Caco-2 (cell line): ENCODE measurements at regions not wholly inside any gene's neighbourhood (a gene's known extent, or its start where the extent isn't known, plus 50 kb on each side); places are given as distances from the start of the nearest gene placed in this dataset.

Experiments used
- BruUV-seq: library from RNA; stranded (reverse); fragments of 400-500 nt; replicated peaks from 2 replicates; lab custom pipeline; 2021; lab: Mats Ljungman, UMichigan
- CTCF ChIA-PET: fragments of 300-600 bp; sonication (Branson Sonifier 250); formaldehyde crosslinking; loops from one replicate; lab custom pipeline; 2022; ENCODE audit warnings: antibody characterized with exemption; lab: Charles Lee
- POLR2A ChIA-PET: fragments of 300-600 bp; sonication (Branson Sonifier 250); formaldehyde crosslinking; loops from one replicate; lab custom pipeline; 2022; ENCODE audit warnings: antibody characterized with exemption; lab: Charles Lee
- DNase-seq, 2 experiments: peaks; one replicate each; pipeline versions ENCODE4 v3.0.0 to v3.0.0-alpha.2; 2020 to 2022
- H3K27me3 ChIP-seq: replicated peaks from 2 replicates; pipeline ENCODE4 v1.6.0; 2011; ENCODE audit warnings: low read length; ENCODE audit not compliant: control insufficient read depth, insufficient read depth
- H3K36me3 ChIP-seq: 2 replicates; pipeline ENCODE4 v1.5.1; 2011; ENCODE audit warnings: low read length; ENCODE audit not compliant: control insufficient read depth, insufficient read depth
- H3K4me1 ChIP-seq: fragments of 250-450 bp; sonication (Bioruptor Pico); 2 replicates; pipeline ENCODE4 v1.5.1; 2020; ENCODE audit warnings: mild to moderate bottlenecking
- H3K4me3 ChIP-seq: 2 replicates; pipeline ENCODE4 v1.5.1; 2011; ENCODE audit warnings: low read depth, mild to moderate bottlenecking, control low read depth, low read length
- H3K9me3 ChIP-seq: fragments of 250-450 bp; sonication (Bioruptor Pico); 2 replicates; pipeline ENCODE4 v1.5.1; 2020; ENCODE audit warnings: mild to moderate bottlenecking, moderate library complexity
- H3K27ac Mint-ChIP-seq: one replicate; pipeline ENCODE4 v1.8.0; 2022; ENCODE audit warnings: mixed read lengths; ENCODE audit not compliant: unreplicated experiment
- H3K27me3 Mint-ChIP-seq: one replicate; pipeline ENCODE4 v1.8.0; 2022; ENCODE audit warnings: mixed read lengths; ENCODE audit not compliant: insufficient read depth, unreplicated experiment
- H3K36me3 Mint-ChIP-seq: one replicate; pipeline ENCODE4 v1.8.0; 2022; ENCODE audit warnings: mild to moderate bottlenecking, mixed read lengths; ENCODE audit not compliant: insufficient read depth, unreplicated experiment
- H3K4me1 Mint-ChIP-seq: one replicate; pipeline ENCODE4 v1.8.0; 2022; ENCODE audit warnings: low read depth, mixed read lengths; ENCODE audit not compliant: unreplicated experiment
- H3K4me3 Mint-ChIP-seq: one replicate; pipeline ENCODE4 v1.8.0; 2022; ENCODE audit warnings: mild to moderate bottlenecking, moderate library complexity, mixed read lengths; ENCODE audit not compliant: unreplicated experiment
- H3K9me3 Mint-ChIP-seq: one replicate; pipeline ENCODE4 v1.8.0; 2022; ENCODE audit warnings: mixed read lengths; ENCODE audit not compliant: unreplicated experiment
- intact Hi-C: fragments of 100-400 bp; cut with micrococcal nuclease; formaldehyde crosslinking; loops from one replicate; pipeline ENCODE4 v1.10.0; 2022; ENCODE audit not compliant: unreplicated experiment
- TF ChIP-seq, protein P1 (sequence below), 2 experiments: fragments of 200-600 bp in 1 of 2; IDR thresholded peaks; 1 replicate in 1 of 2; 2 replicates in 1 of 2; pipeline versions ENCODE4 v1.5.1 to v1.8.0; 2011 to 2022; ENCODE audit warnings: antibody characterized with exemption in 1 of 2, control low read depth in 1 of 2, inconsistent platforms in 1 of 2, low read depth in 1 of 2, low read length in 1 of 2, mild to moderate bottlenecking in 1 of 2, moderate library complexity in 1 of 2; ENCODE audit not compliant: insufficient read depth in 1 of 2, severe bottlenecking in 1 of 2, unreplicated experiment in 1 of 2

DNA sequence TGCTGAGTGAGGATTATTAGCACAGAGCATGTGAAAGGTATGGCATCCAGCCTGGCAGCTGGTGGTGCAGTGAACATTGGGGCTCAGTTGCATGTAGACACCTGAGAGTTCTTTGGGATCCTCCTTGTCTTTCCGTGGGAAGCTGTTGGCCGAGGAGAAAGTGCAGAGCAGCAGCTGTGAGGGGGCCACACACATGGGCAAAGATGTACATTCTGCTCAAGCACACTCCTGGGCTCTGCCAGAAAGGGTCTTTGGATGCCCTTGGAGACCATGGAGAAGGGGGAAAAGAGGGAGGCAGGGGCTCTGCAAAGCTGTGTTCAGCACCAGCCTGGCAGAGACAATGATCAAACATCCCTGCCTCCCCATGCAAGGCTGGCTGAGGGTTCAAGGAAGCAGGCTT lies 138.7 kb upstream of the PITX1 start:
- TF ChIP-seq, protein P1, sequence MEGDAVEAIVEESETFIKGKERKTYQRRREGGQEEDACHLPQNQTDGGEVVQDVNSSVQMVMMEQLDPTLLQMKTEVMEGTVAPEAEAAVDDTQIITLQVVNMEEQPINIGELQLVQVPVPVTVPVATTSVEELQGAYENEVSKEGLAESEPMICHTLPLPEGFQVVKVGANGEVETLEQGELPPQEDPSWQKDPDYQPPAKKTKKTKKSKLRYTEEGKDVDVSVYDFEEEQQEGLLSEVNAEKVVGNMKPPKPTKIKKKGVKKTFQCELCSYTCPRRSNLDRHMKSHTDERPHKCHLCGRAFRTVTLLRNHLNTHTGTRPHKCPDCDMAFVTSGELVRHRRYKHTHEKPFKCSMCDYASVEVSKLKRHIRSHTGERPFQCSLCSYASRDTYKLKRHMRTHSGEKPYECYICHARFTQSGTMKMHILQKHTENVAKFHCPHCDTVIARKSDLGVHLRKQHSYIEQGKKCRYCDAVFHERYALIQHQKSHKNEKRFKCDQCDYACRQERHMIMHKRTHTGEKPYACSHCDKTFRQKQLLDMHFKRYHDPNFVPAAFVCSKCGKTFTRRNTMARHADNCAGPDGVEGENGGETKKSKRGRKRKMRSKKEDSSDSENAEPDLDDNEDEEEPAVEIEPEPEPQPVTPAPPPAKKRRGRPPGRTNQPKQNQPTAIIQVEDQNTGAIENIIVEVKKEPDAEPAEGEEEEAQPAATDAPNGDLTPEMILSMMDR (IDR thresholded peaks at IDR 0.05; ENCODE audit: insufficient read depth in 1 of 2, low read depth in 1 of 2, low read length in 1 of 2, severe bottlenecking in 1 of 2, unreplicated experiment in 1 of 2): no peak
- no peak overlapping the region for H3K4me3 ChIP-seq
- intact Hi-C loops: no loop called here
- no peaks in the 10 kb centered on the region for H3K9me3 ChIP-seq
- H3K27ac Mint-ChIP-seq: peak overlapping the region; percentile 88
- ChIA-PET CTCF (no interaction called here), POLR2A (no interaction called here)
- no peaks in the 10 kb centered on the region for H3K27me3 ChIP-seq
- no peaks in the 10 kb centered on the region for H3K9me3 Mint-ChIP-seq
- no TSS peak for BruUV-seq
- no peaks in the 10 kb centered on the region for H3K27me3 Mint-ChIP-seq
- H3K4me1 Mint-ChIP-seq: peaks cover 17% of the 10 kb centered on the region
- peaks cover 14% of the 10 kb centered on the region; the same call in 1 of the 2 replicates for H3K4me1 ChIP-seq
- H3K4me3 Mint-ChIP-seq: no peak overlapping the region
- H3K36me3 ChIP-seq: no peaks in the 10 kb centered on the region
- H3K36me3 Mint-ChIP-seq: no peaks in the 10 kb centered on the region
- no peak for DNase-seq

DNA sequence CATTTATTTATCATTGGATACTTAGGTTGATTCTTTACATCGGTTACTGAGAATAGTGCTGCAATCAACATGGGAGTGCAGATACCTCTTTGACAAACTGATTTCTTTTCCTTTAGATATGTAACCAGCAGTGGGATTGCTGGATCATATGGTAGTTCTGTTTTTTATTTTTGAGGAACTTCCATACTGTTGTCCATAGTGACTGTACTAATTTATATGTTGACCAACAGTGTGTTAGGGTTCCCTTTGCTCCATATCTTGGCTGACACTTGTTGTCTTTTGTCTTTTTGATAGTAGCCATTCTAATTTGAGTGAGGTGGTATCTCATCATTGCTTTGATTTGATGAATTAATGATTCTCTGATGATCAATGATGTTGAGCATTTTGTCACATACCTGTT lies 137.3 kb upstream of the PITX1 start:
- Histone ChIP-seq H3K4me3 (no peak overlapping the region), H3K27me3 (no peaks in the 10 kb centered on the region), H3K4me1 (peaks cover 14% of the 10 kb centered on the region; the same call in 1 of the 2 replicates), H3K36me3 (no peaks in the 10 kb centered on the region), H3K9me3 (no peaks in the 10 kb centered on the region)
- Mint-ChIP-seq H3K4me1 (peaks cover 17% of the 10 kb centered on the region), H3K27ac (no peak overlapping the region), H3K4me3 (no peak overlapping the region), H3K27me3 (no peaks in the 10 kb centered on the region), H3K9me3 (no peaks in the 10 kb centered on the region), H3K36me3 (no peaks in the 10 kb centered on the region)
- ChIA-PET POLR2A (no interaction called here), CTCF (no interaction called here)
- BruUV-seq: no TSS peak
- no peak for DNase-seq
- TF ChIP-seq, protein P1 (IDR thresholded peaks at IDR 0.05; ENCODE audit: insufficient read depth in 1 of 2, low read depth in 1 of 2, low read length in 1 of 2, severe bottlenecking in 1 of 2, unreplicated experiment in 1 of 2): no peak
- intact Hi-C loops: no loop called here

DNA sequence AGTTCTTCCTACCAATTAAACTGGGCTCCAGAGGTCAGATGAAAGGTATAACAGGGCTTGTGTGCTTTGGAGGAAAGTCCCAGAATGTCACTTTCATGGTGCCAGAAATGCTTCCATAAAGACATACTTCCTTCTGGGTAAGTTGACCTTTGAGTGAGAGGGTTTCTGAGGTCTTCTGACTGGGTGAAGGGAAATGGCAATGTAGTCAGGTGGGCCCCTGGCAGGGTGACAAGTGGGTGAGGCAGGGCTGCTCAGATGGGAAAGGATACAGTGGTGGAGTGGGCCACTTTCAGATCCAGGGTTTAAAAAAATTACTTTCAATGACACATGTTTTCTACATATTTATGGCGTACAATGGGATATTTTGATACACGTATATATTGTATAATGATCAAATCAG lies 136.5 kb upstream of the PITX1 start:
- H3K27ac Mint-ChIP-seq: no peak overlapping the region
- no peak for DNase-seq
- no peak overlapping the region for H3K4me3 Mint-ChIP-seq
- H3K36me3 Mint-ChIP-seq: no peaks in the 10 kb centered on the region
- Histone ChIP-seq H3K36me3 (no peaks in the 10 kb centered on the region), H3K4me3 (no peak overlapping the region), H3K4me1 (peaks cover 14% of the 10 kb centered on the region; the same call in 1 of the 2 replicates), H3K9me3 (no peaks in the 10 kb centered on the region), H3K27me3 (no peaks in the 10 kb centered on the region)
- intact Hi-C loops: no loop called here
- CTCF ChIA-PET: no interaction called here
- POLR2A ChIA-PET: no interaction called here
- TF ChIP-seq, protein P1 (IDR thresholded peaks at IDR 0.05; ENCODE audit: insufficient read depth in 1 of 2, low read depth in 1 of 2, low read length in 1 of 2, severe bottlenecking in 1 of 2, unreplicated experiment in 1 of 2): no peak
- no peaks in the 10 kb centered on the region for H3K27me3 Mint-ChIP-seq
- H3K4me1 Mint-ChIP-seq: peaks cover 17% of the 10 kb centered on the region
- no peaks in the 10 kb centered on the region for H3K9me3 Mint-ChIP-seq
- BruUV-seq: no TSS peak
